HG03520 (cell line): ENCODE measurements at regions not wholly inside any gene's neighbourhood (a gene's known extent, or its start where the extent isn't known, plus 50 kb on each side); places are given as distances from the start of the nearest gene placed in this dataset.

Experiments used
- ATAC-seq: cut with Tn5 transposase; IDR thresholded peaks from one replicate; pipeline ENCODE4 v1.9.1; 2021; ENCODE audit warnings: mild to moderate bottlenecking, moderate library complexity; ENCODE audit not compliant: unreplicated experiment

DNA sequence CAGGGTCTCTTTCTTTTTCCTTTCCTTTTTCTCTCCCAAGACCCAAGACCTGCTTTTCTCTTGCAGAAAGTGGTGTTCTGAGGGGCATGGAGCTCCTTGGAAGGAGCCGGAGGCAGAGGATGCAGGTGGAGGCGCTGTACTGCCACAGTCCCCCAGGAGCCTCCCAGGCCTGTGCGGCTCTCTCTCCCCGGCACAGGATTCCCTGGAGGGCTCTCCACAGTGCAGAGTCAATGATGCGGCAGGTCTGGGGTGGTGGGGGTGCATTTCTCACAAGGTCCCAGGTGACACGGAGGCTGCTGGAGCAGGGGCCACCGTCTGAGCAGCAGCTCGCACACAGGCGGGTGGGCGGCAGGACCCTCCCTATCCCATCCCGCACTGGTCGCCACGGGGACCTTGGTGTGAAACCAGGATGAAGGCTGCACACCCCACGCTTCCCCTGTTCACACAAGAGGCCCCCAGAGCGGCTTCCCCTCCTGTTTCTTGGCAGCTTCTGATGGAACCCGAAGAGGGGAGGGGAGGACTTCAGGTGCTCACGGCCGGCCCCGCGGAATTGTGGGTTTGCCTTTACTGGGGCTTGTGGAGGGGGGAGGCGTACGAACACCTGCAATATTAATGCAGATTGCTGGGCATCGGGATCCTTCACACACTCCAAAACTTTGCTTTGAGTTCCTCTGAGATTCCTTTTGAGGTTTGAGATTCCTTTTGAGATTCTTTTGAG lies 186.9 kb downstream of the ENGASE start:
- no peak for ATAC-seq

DNA sequence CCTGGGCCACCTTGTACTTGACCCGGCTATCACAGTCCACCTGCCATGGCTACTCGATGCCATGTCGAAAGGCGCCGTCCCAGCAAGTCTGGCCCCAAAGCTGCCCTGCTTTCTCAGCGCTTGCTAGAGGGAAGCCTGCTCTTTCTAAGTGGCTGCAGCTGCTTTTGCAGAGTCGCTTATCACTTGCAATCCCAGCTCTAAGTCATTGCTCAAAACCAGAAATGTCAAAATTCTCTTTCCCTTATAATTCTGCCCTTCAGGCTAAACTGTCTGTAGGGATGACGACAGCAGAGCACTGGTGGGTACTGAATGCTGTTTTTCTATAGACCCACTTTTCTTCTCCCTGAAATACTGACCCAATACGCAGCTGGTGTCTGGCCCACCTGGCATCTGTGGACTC lies 184.2 kb downstream of the ENGASE start:
- no peak for ATAC-seq

- ATAC-seq = no peak
Measured at GRCh38 chr17:79258041-79258440, 183.4 kb downstream of the ENGASE start.

DNA sequence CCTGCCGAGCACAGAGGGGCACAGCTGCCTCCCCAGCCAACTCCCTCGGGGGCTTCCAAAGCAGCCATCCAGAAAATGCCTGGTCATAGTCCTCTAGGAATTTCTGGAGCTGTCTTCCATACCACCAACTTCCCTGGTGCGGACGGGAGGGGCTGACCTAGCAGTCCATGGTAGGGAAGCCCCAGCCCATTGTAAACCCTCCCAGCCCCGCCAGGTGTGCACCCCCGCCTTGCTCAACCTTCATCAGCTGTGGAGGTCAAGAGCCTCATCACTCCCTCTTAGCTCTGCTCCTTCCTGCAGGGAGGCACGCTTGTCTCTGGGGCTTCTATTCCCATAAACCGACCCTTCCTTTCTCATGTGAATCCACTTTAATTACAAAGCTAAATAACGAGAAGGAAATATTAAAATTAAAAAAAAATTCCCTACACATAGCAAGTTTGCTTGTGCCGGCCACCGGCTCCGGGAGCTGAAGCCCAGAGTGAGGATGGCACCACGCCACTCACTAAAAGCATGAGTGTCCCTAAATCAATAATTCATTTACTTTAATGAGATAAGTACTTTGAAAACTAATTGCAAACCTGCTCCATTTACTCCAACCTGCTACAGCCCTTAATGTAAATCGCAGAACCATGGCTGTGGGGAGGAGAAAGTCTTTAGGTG lies 181.4 kb downstream of the ENGASE start:
- ATAC-seq = no peak

- no peak for ATAC-seq
Measured at GRCh38 chr17:79255456-79255855, 180.8 kb downstream of the ENGASE start.

- ATAC-seq = no peak
Measured at GRCh38 chr17:79255046-79255445, 180.4 kb downstream of the ENGASE start.

DNA sequence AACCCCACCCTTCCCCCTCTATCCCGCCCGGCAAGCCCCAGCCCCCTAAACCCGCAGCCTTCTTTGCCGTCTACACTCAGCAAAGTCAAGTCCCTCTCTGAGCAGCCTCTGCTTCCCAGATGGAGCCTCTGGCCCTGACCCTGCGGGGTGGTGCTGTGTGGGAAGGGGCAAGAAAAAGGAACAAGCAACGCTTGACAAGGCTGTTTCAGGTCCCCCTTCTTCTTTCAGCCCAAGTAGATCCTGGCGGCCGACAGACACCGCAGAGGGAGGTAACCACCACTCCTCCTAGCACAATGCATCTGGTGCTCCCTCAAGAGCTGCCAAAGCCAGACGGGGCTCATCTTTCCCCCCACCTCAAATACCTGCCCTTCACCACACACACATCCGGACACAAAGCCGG lies 178.3 kb downstream of the ENGASE start:
- no peak for ATAC-seq

- no peak for ATAC-seq
Measured at GRCh38 chr17:79251824-79252223, 177.2 kb downstream of the ENGASE start.

DNA sequence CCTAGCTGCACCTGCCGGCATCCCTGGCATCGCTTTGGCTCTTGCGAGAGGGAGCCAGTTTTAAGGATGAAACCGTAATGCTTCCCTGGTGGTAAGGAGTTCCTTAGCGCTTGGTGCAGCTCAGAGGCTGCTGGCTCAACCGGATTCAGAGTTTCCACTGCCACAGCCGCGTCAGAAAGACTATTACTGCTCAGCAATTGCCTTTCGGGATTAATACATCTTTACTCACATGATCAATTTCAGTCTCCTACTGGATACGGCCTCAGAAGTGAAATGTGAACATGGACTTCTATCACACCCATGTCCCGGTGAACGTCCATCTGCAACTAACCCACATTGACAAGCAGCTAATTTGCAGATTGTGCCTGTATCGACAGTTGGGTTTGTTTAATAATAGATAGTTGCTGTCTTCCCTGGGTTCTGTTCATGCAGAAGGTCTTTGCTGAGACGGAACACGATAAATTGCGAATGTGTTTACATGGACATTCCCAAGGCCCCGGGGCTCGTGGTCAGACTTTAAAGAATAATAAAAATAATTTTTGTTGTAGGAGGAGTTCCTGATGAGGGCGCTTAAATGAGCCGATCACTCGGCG lies 175.4 kb downstream of the ENGASE start:
- no peak for ATAC-seq

DNA sequence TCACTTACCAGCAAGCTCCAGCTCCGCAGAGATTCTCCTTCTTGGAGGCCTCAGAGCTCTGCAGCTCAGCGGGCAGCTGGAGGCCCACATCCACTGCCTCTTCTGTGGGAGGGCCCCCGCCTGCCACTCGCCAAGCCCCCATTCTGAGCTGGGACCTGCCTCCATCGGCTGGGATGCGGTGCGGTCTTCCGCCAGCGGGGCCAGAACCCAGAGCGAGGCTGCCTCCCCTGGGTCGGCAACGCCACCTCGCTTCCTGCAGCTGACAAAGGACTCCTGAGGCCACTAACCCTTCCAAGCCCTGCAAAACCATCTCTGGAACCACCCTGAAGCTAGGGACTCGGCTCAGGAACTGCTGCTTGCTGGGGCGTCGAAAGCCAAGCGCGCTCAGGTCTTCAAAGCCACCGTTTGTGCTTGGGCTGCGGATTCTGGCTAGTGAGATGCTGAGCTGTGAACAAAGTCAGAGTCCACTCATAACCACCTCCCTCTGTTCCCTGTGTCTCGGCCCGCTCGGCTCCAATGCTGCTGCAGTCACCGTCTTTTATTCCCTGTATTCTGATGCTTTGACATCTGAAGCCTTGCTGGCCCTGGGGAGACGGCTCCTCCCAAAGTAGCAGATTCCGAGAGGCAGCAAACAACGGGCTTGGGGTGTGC lies 174.3 kb downstream of the ENGASE start:
- ATAC-seq = no peak

- ATAC-seq = no peak
Measured at GRCh38 chr17:79246225-79247190, 171.9 kb downstream of the ENGASE start.

GRCh38 chr17:79244665-79245064 lies 170.0 kb downstream of the ENGASE start:
- ATAC-seq = no peak

DNA sequence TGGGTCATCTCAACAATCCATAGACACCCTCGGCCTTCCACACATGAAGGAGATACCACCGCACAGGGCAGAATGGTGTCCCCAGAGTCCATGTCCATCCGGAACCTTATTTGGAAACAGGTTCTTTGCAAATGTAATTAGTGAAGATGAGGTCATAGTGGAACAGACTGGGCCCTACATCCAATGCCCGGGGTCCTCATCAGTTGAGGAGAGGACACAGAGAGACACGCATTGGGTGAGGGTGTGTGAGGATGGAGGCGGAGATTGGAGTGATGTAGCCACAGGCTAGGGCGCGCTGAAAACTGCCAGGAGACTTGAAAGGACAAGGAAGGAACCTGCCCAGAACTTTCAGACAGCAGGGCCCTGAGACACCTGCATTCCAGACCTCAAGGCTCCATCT lies 169.4 kb downstream of the ENGASE start:
- ATAC-seq = no peak

DNA sequence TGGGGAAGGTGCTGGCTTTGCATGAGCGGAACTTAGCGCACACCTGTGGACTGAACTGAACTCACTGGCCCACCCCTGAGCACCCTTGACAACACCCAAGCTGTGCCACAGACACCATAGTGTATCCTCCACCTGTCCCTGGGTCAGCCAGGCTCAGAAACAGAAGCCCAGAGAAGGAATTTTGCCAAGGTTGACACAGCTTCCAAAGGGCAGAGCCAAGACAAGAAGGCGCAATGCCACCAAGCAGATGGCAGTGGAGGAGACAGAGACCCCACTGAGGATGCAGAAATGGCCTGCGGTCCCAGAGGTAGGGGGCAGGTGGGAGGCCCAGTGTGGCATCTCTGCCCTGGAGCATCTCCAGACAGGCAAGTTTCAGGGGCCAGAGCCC lies 169.0 kb downstream of the ENGASE start:
- no peak for ATAC-seq

DNA sequence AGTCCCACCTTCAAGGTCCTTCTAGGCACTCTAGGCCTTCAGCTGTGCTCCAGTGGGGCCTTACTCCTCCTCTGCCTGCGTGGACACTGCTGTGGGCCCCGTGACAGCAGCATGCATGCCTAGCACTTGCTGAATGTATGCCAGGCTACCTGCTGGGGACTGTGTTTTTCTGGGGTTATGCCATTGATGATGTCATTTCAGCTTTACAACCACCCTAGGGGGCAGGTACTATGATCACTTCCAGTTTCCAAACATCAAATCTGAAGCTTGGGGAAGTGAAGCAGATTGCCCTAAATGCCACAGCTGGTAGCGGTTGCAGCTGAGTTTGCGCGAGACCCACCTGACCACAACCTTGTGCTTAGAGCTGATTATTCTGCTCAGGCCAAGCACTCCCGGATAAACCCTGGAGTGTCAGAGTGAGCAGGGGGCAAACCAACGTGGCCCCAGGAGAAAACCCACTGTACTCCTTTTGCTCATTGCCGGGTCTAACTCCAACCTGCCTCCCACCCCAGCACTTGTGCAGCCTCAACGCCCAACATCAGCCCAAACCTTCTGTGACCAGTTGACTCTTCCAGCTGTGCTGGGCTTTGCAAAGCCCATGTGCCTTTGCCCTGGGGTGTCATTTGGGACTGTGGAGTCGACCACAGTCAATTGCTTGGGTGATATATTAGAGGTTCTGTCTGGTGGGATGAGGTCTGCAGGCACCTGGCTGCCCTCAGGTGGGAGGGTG lies 168.4 kb downstream of the ENGASE start:
- ATAC-seq = no peak

DNA sequence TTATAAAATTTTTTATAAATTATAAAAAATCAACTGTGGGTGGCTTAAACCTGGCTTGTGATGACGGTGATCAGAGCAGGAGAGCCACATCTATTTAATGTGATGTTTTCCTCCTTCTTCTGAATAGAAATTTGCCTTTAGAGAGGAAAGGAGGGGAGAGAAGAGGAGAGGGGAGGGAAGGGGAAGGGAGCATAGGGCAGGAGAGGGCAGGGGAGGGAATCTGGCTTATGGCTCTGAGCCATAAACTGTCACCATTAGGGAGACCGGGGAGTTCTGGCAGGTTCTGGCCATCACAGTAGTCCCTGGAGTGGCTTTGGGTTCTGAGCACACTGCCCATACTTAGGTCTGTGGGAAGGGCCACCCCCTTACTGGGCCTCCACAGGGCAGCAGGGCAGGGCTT lies 167.8 kb downstream of the ENGASE start:
- no peak for ATAC-seq

DNA sequence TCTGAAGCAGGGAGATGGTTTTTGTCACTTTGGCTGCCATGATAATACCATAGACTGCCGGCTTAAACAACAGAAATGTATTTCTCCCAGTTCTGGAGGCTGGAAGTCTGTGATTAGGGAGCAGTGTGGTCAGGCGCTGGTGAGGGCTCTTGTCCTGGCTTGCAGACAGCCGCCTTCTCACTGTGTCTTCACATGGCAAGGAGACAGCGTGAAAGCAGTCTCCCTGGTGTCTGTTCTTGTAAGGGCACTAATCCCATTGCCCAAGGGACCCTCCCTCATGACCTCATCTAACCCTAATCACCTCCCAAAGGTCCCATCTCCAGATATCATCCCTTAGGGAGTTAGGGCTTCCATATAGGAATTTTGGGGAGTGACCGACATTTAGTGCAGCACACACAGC lies 167.0 kb downstream of the ENGASE start:
- no peak for ATAC-seq

GRCh38 chr17:79239205-79239604 lies 164.6 kb downstream of the ENGASE start:
- ATAC-seq = no peak

- ATAC-seq = no peak
Measured at GRCh38 chr17:79237448-79238053, 162.9 kb downstream of the ENGASE start.

- ATAC-seq = no peak
Measured at GRCh38 chr17:79235808-79236207, 161.2 kb downstream of the ENGASE start.
